Cerebellar cortex (tissue), 1 donor: ENCODE measurements at regions not wholly inside any gene's neighbourhood (a gene's known extent, or its start where the extent isn't known, plus 50 kb on each side); places are given as distances from the start of the nearest gene placed in this dataset.

ENCODE experiments used
- DNase-seq: peaks from one replicate; pipeline ENCODE4 v3.0.0-alpha.2; 2015; ENCODE audit warnings: low spot score

GRCh38 chr18:45430041-45430440 lies 185.2 kb upstream of the SLC14A2 start:
- DNase-seq, result no peak

GRCh38 chr18:45435810-45436209 lies 179.5 kb upstream of the SLC14A2 start:
- DNase-seq, result no peak

GRCh38 chr18:45437366-45437765 lies 177.9 kb upstream of the SLC14A2 start:
- DNase-seq, result no peak

GRCh38 chr18:45439851-45440645 lies 175.2 kb upstream of the SLC14A2 start:
- DNase-seq, result no peak

GRCh38 chr18:45441110-45441847 lies 174.0 kb upstream of the SLC14A2 start:
- DNase-seq, result no peak

GRCh38 chr18:45444040-45444439 lies 171.2 kb upstream of the SLC14A2 start:
- no peak for DNase-seq

- DNase-seq, result no peak
Observed at GRCh38 chr18:45447355-45448265, 167.7 kb upstream of the SLC14A2 start.

- DNase-seq, result peak; percentile 69
Observed at GRCh38 chr18:45448871-45449270, 166.4 kb upstream of the SLC14A2 start.

- DNase-seq, result peak; percentile 91
Observed at GRCh38 chr18:45449418-45450227, 165.7 kb upstream of the SLC14A2 start.

GRCh38 chr18:45456090-45457021 lies 158.9 kb upstream of the SLC14A2 start:
- no peak for DNase-seq

- no peak for DNase-seq
Observed at GRCh38 chr18:45458033-45458432, 157.2 kb upstream of the SLC14A2 start.

GRCh38 chr18:45462179-45462578 lies 153.1 kb upstream of the SLC14A2 start:
- DNase-seq, result no peak

GRCh38 chr18:45463451-45463850 lies 151.8 kb upstream of the SLC14A2 start:
- DNase-seq, result no peak

- peak; percentile 68 for DNase-seq
Observed at GRCh38 chr18:45464619-45465018, 150.7 kb upstream of the SLC14A2 start.

GRCh38 chr18:45467293-45467692 lies 148.0 kb upstream of the SLC14A2 start:
- no peak for DNase-seq

GRCh38 chr18:45467945-45468344 lies 147.3 kb upstream of the SLC14A2 start:
- no peak for DNase-seq

- DNase-seq, result no peak
Observed at GRCh38 chr18:45478889-45479288, 136.4 kb upstream of the SLC14A2 start.

- DNase-seq, result no peak
Observed at GRCh38 chr18:45480219-45481015, 134.9 kb upstream of the SLC14A2 start.

- no peak for DNase-seq
Observed at GRCh38 chr18:45481821-45482220, 133.5 kb upstream of the SLC14A2 start.

- DNase-seq, result no peak
Observed at GRCh38 chr18:45482286-45482685, 133.0 kb upstream of the SLC14A2 start.
